DOHH2 (cell line): ENCODE measurements at regions not wholly inside any gene's neighbourhood (a gene's known extent, or its start where the extent isn't known, plus 50 kb on each side); places are given as distances from the start of the nearest gene placed in this dataset.
A peak's percentile ranks its signal among the peaks of the same experiment; 100 is the strongest.

Source experiments
- H3F3A ChIP-seq: fragments of 200-600 bp; sonication (generic), shearing (Covaris generic); 2 replicates; pipeline ENCODE4 v1.6.0; 2016; ENCODE audit warnings: antibody characterized with exemption, mild to moderate bottlenecking; ENCODE audit not compliant: control insufficient read depth, insufficient read depth
- H3K27ac ChIP-seq: fragments of 200-600 bp; sonication (generic); 2 replicates; pipeline ENCODE4 v1.5.1; 2014; ENCODE audit warnings: low read depth, mild to moderate bottlenecking, low read length, moderate library complexity
- H3K27me3 ChIP-seq: fragments of 200-600 bp; sonication (generic); 2 replicates; pipeline ENCODE4 v1.6.1; 2014; ENCODE audit warnings: mild to moderate bottlenecking, low read length, mixed read lengths; ENCODE audit not compliant: control insufficient read depth
- H3K36me3 ChIP-seq: fragments of 200-600 bp; sonication (generic); 2 replicates; pipeline ENCODE4 v1.6.1; 2014; ENCODE audit warnings: mild to moderate bottlenecking, low read length, moderate library complexity, mixed read lengths; ENCODE audit not compliant: control insufficient read depth
- H3K4me1 ChIP-seq: fragments of 200-600 bp; sonication (generic); 2 replicates; pipeline ENCODE4 v1.6.1; 2014; ENCODE audit warnings: mild to moderate bottlenecking, low read length, mixed read lengths; ENCODE audit not compliant: control insufficient read depth
- H3K4me2 ChIP-seq: fragments of 200-600 bp; sonication (generic); 2 replicates; pipeline ENCODE4 v1.6.0; 2014; ENCODE audit warnings: mild to moderate bottlenecking, low read length, moderate library complexity
- H3K4me3 ChIP-seq: fragments of 200-600 bp; sonication (generic); 2 replicates; pipeline ENCODE4 v1.5.1; 2014; ENCODE audit warnings: mild to moderate bottlenecking, low read length, mixed read lengths
- H3K79me2 ChIP-seq: fragments of 200-600 bp; sonication (generic); 2 replicates; pipeline ENCODE4 v1.6.1; 2014; ENCODE audit warnings: mild to moderate bottlenecking, low read length, mixed read lengths; ENCODE audit not compliant: control insufficient read depth
- H3K9me2 ChIP-seq: fragments of 200-600 bp; sonication (generic); replicated peaks from 2 replicates; pipeline ENCODE4 v1.6.1; 2014; ENCODE audit warnings: mild to moderate bottlenecking, low read length, mixed read lengths; ENCODE audit not compliant: control insufficient read depth
- H3K9me3 ChIP-seq: fragments of 200-600 bp; sonication (generic); 2 replicates; pipeline ENCODE4 v1.6.1; 2014; ENCODE audit warnings: antibody characterized with exemption, low read length, mixed read lengths; ENCODE audit not compliant: control insufficient read depth, insufficient read depth
- H4K20me1 ChIP-seq: fragments of 200-600 bp; sonication (generic); 2 replicates; pipeline ENCODE4 v1.6.0; 2014; ENCODE audit warnings: low read depth, mild to moderate bottlenecking, antibody characterized with exemption, low read length, moderate library complexity; ENCODE audit not compliant: control insufficient read depth, insufficient read depth
- CTCF ChIP-seq: fragments of 200-600 bp; sonication (generic); IDR thresholded peaks from one replicate; pipeline ENCODE4 v1.5.1; 2014; ENCODE audit warnings: antibody characterized with exemption, mild to moderate bottlenecking, low read depth, low read length; ENCODE audit not compliant: poor library complexity, severe bottlenecking
- EZH2phosphoT487 ChIP-seq: fragments of 200-600 bp; sonication (generic); IDR thresholded peaks from 2 replicates; pipeline ENCODE4 v1.6.1; 2017; ENCODE audit warnings: borderline replicate concordance, mild to moderate bottlenecking, antibody characterized with exemption, low read length, moderate library complexity, mixed read lengths

- Histone ChIP-seq H3K4me3 (no peak overlapping the region), H3K27me3 (peaks cover 13% of the 10 kb centered on the region), H3K9me2 (no peaks in the 10 kb centered on the region), H3K4me2 (no peak overlapping the region), H3K79me2 (no peaks in the 10 kb centered on the region), H3K27ac (no peak overlapping the region), H3F3A (no peaks in the 10 kb centered on the region), H4K20me1 (no peaks in the 10 kb centered on the region), H3K36me3 (no peaks in the 10 kb centered on the region), H3K4me1 (no peaks in the 10 kb centered on the region), H3K9me3 (no peaks in the 10 kb centered on the region)
- TF ChIP-seq EZH2phosphoT487 (no peak), CTCF (peak; percentile 28)
Observed at GRCh38 chr5:54904425-54904824, 81.0 kb downstream of the ESM1 start.

DNA sequence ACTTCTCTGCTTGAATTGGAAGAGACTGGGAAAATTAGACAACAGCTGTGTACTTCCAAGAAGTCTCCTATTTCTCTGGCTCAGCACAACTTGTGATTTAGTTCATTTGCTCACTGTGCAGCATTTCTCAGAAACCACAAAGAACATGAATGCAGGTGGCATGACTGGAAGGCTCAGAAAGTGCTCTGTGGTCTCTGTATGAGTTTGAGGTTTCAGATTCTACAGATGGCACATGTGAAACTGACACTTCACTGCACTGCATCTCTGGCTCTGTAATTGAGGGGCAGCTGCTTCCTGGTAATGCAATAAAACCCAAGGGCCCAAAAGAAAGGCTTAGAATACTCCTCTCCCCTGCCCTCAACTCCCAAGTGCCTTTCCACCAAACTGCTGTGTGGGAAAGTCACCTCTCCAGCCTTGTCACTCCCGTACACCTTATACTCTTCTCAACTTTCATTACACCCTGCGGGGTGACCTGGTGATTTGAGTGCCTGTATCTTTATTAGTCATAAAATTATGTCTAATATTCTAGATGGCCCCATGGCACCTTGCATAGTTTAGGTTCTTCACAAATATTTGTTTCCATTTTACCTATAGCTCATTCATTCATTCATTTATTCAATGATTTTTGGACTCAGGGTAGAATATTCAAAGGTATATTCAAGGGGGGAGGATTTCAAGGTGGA is 82.5 kb downstream of the ESM1 start:
- no peak overlapping the region for H3K4me3 ChIP-seq
- no peaks in the 10 kb centered on the region for H3K9me2 ChIP-seq
- no peaks in the 10 kb centered on the region for H3F3A ChIP-seq
- H3K27me3 ChIP-seq = peaks cover 13% of the 10 kb centered on the region
- H3K4me2 ChIP-seq = no peak overlapping the region
- no peaks in the 10 kb centered on the region for H3K4me1 ChIP-seq
- TF ChIP-seq EZH2phosphoT487 (no peak), CTCF (no peak)
- no peaks in the 10 kb centered on the region for H4K20me1 ChIP-seq
- no peaks in the 10 kb centered on the region for H3K36me3 ChIP-seq
- no peaks in the 10 kb centered on the region for H3K79me2 ChIP-seq
- H3K9me3 ChIP-seq = no peaks in the 10 kb centered on the region
- H3K27ac ChIP-seq = no peak overlapping the region

GRCh38 chr5:54900984-54901725 is 84.2 kb downstream of the ESM1 start:
- TF ChIP-seq CTCF (no peak), EZH2phosphoT487 (no peak)
- no peak overlapping the region for H3K27ac ChIP-seq

More at GRCh38 chr5:54900984-54901725, 84.2 kb downstream of the ESM1 start:
- Histone ChIP-seq H3K4me1 (no peaks in the 10 kb centered on the region), H3K4me2 (no peak overlapping the region), H3K36me3 (no peaks in the 10 kb centered on the region), H3K4me3 (no peak overlapping the region), H3K9me3 (no peaks in the 10 kb centered on the region), H3K27me3 (peaks cover 13% of the 10 kb centered on the region), H4K20me1 (no peaks in the 10 kb centered on the region), H3F3A (no peaks in the 10 kb centered on the region), H3K9me2 (no peaks in the 10 kb centered on the region), H3K79me2 (no peaks in the 10 kb centered on the region)
